BE2C (cell line): ENCODE measurements at regions not wholly inside any gene's neighbourhood (a gene's known extent, or its start where the extent isn't known, plus 50 kb on each side); places are given as distances from the start of the nearest gene placed in this dataset.

Experiments used
- DNase-seq: peaks from one replicate; pipeline ENCODE4 v3.0.0-alpha.2; 2020
- H3K27me3 ChIP-seq: fragments of 250-450 bp; sonication (Bioruptor Pico); 2 replicates; pipeline ENCODE4 v1.5.1; 2020; ENCODE audit warnings: mild to moderate bottlenecking
- H3K36me3 ChIP-seq: fragments of 250-450 bp; sonication (Bioruptor Pico); 2 replicates; pipeline ENCODE4 v1.5.1; 2020; ENCODE audit warnings: mild to moderate bottlenecking
- H3K4me1 ChIP-seq: fragments of 250-450 bp; sonication (Bioruptor Pico); 2 replicates; pipeline ENCODE4 v1.5.1; 2020
- H3K4me3 ChIP-seq: 2 replicates; pipeline ENCODE4 v1.5.1; 2011; ENCODE audit warnings: low read depth, low read length
- H3K9me3 ChIP-seq: fragments of 250-450 bp; sonication (Bioruptor Pico); 2 replicates; pipeline ENCODE4 v1.5.1; 2020
- TF ChIP-seq, protein P1 (sequence below): IDR thresholded peaks from 2 replicates; pipeline ENCODE4 v1.5.1; 2012; ENCODE audit warnings: mild to moderate bottlenecking, low read depth, low read length

DNA sequence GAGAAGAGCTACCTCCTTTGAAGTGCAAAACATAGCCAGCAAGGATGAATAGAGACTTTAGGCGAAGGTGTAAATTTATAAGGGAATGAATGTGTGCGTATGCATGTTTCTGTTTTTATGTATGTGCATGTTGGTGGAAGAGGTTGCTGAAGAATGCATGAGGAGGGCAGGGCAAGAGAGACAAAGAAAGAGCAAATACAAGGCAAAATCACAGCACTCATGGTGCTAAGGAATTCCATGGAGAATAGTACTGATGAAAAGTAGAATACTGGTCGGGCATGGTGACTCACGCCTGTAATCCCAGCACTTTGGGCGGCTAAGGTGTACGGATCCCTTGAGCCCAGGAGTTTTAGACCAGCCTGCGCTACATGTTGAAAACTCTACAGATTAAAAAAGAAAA lies 762.1 kb upstream of the PTPRD start:
- H3K4me1 ChIP-seq, result no peaks in the 10 kb centered on the region
- H3K27me3 ChIP-seq, result no peaks in the 10 kb centered on the region
- H3K36me3 ChIP-seq, result no peaks in the 10 kb centered on the region
- DNase-seq, result no peak
- TF ChIP-seq, protein P1, sequence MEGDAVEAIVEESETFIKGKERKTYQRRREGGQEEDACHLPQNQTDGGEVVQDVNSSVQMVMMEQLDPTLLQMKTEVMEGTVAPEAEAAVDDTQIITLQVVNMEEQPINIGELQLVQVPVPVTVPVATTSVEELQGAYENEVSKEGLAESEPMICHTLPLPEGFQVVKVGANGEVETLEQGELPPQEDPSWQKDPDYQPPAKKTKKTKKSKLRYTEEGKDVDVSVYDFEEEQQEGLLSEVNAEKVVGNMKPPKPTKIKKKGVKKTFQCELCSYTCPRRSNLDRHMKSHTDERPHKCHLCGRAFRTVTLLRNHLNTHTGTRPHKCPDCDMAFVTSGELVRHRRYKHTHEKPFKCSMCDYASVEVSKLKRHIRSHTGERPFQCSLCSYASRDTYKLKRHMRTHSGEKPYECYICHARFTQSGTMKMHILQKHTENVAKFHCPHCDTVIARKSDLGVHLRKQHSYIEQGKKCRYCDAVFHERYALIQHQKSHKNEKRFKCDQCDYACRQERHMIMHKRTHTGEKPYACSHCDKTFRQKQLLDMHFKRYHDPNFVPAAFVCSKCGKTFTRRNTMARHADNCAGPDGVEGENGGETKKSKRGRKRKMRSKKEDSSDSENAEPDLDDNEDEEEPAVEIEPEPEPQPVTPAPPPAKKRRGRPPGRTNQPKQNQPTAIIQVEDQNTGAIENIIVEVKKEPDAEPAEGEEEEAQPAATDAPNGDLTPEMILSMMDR, result no peak
- no peak overlapping the region for H3K4me3 ChIP-seq
- H3K9me3 ChIP-seq, result no peaks in the 10 kb centered on the region

DNA sequence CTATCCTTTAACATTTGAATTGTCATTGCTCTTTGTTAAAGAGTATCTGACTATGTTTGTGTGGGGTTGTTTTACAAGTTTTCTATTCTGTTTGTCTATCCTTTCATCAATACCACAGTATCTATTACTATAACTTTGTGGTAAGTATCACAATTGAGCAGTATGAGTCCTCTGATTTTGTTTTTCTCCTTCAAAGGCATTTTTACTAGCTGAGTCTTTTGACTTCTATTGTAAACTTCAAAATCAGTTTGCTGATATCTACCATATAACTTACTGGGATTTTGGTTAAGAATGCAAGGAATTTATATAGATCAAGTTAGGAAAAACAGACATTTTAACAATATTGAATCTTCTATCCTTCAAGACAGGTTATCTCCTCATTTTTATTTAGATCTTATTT lies 789.8 kb upstream of the PTPRD start:
- DNase-seq, result no peak
- Histone ChIP-seq H3K36me3 (no peaks in the 10 kb centered on the region), H3K9me3 (no peaks in the 10 kb centered on the region; the same call in 1 of the 2 replicates), H3K4me3 (no peak overlapping the region), H3K27me3 (no peaks in the 10 kb centered on the region), H3K4me1 (no peaks in the 10 kb centered on the region)
- TF ChIP-seq, protein P1, result no peak

DNA sequence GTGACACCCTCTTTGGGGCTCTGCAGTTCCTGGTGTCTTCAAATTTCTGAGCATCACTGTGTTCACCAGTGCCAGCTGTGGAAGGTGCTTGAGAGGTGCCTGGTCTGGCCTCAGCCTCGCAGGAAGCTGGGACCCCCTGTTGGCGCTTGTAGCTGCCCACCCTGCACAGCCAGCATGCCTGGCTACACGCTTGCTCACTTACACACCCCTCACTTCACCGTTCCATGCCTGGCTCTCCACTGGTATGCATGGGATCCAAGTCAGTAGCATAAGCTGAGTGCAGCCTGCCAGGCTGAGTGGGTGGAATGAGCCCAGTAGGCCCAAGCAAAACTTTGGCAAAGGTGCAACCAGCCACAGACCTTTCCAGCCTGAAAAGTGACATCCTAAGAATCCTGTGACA lies 801.4 kb upstream of the PTPRD start:
- Histone ChIP-seq H3K9me3 (no peaks in the 10 kb centered on the region; the same call in 1 of the 2 replicates), H3K4me1 (no peaks in the 10 kb centered on the region), H3K4me3 (no peak overlapping the region), H3K36me3 (no peaks in the 10 kb centered on the region), H3K27me3 (no peaks in the 10 kb centered on the region)
- DNase-seq, result no peak
- TF ChIP-seq, protein P1, result no peak

DNA sequence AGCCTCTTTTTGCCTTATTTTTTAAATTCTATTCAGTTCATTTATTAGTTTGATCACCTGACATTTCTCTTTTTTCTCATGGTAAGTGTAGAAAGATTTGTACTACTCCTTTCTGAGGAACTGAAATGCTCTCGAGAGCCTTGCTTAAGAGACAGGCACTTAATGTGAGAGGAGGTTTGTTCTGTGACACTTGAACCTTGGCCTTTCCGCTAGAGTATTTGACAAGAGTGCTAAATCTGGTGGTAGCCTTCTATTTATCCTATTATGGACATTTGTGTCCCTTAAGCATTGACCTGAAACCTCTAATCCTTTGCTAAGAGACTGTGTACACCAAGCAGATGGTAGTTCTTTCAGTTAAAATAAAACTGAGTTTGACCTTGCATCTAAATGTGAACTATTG lies 805.0 kb upstream of the PTPRD start:
- TF ChIP-seq, protein P1, result no peak
- no peaks in the 10 kb centered on the region for H3K4me1 ChIP-seq
- DNase-seq, result no peak

DNA sequence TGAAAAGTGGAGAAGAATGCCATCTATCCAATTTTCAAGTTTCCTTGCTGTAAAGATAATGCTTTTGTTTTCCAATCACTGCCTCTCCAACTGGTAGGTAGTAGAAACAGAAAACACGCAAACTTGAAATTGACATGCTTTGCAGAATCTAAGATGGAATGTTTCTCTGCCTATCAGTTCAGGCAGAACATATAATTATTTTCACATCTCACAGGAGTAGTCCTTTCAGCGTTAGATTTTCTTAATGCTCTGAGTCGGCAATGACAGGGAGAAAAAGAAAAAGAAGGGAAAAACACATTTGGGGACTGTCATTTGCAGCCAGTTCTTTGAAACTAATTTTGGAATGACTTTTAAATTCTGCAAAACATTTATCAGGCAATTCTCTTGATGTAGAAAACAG lies 818.7 kb upstream of the PTPRD start:
- no peaks in the 10 kb centered on the region for H3K9me3 ChIP-seq
- no peaks in the 10 kb centered on the region for H3K4me1 ChIP-seq
- H3K4me3 ChIP-seq, result no peak overlapping the region
- DNase-seq, result no peak
- TF ChIP-seq, protein P1, result no peak
- H3K27me3 ChIP-seq, result no peaks in the 10 kb centered on the region
- no peaks in the 10 kb centered on the region for H3K36me3 ChIP-seq

More for the DNA sequence above, 805.0 kb upstream of the PTPRD start:
- H3K27me3 ChIP-seq, result no peaks in the 10 kb centered on the region
- H3K36me3 ChIP-seq, result no peaks in the 10 kb centered on the region
- H3K4me3 ChIP-seq, result no peak overlapping the region
- H3K9me3 ChIP-seq, result no peaks in the 10 kb centered on the region; the same call in 1 of the 2 replicates

DNA sequence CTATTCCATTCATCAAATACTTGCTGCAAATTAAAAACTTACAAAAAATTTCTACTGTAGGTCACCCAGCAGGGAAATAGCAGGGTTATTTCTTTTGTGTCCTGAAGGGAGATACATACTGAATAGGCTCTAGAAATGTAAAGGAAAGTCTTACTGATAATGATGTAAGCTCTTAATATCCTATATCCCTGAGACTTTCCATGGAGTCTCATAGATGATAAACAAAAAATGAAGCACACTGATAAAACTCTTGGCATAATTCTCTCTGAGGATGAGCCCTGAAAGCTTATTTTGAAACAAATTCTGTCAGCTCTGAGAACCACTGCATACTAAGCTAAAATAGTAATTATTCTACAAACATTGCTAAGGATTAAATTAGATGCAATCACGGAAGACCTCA lies 819.6 kb upstream of the PTPRD start:
- no peaks in the 10 kb centered on the region for H3K4me1 ChIP-seq
- no peaks in the 10 kb centered on the region for H3K27me3 ChIP-seq
- H3K36me3 ChIP-seq, result no peaks in the 10 kb centered on the region
- H3K9me3 ChIP-seq, result no peaks in the 10 kb centered on the region
- no peak overlapping the region for H3K4me3 ChIP-seq
- no peak for DNase-seq
- TF ChIP-seq, protein P1, result no peak
